MM.1S (cell line): ENCODE measurements at regions not wholly inside any gene's neighbourhood (a gene's known extent, or its start where the extent isn't known, plus 50 kb on each side); places are given as distances from the start of the nearest gene placed in this dataset.

Experiments
- EZH2phosphoT487 ChIP-seq: fragments of 300-600 bp; sonication (generic); IDR thresholded peaks from 2 replicates; pipeline ENCODE4 v1.6.1; 2018; ENCODE audit warnings: antibody characterized with exemption, low read length
- TF ChIP-seq, protein P1 (sequence below): fragments of 300-600 bp; sonication (generic); IDR thresholded peaks from 2 replicates; pipeline ENCODE4 v1.5.1; 2016; ENCODE audit warnings: antibody characterized with exemption, low read length, mixed read lengths

DNA sequence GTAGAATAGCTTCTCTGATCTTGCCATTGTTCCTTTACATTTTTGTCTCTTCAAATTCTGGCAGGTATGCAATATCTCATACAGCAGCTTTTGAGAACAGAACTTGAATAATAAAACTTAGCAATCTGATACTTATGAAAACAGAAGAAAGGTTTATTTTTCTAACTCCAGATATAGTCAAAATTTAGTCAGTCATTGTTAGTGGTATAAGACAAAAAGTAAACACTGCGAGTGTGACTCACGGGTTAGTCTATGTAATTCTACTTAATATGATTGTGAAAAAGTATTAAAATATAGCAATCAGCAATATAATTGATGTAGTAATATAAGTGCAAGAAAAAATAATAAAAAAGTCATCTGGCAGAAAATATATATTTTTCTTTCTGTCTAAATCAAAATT, 910.4 kb downstream of the DNAH5 start:
- TF ChIP-seq EZH2phosphoT487: no peak
- TF ChIP-seq, protein P1, sequence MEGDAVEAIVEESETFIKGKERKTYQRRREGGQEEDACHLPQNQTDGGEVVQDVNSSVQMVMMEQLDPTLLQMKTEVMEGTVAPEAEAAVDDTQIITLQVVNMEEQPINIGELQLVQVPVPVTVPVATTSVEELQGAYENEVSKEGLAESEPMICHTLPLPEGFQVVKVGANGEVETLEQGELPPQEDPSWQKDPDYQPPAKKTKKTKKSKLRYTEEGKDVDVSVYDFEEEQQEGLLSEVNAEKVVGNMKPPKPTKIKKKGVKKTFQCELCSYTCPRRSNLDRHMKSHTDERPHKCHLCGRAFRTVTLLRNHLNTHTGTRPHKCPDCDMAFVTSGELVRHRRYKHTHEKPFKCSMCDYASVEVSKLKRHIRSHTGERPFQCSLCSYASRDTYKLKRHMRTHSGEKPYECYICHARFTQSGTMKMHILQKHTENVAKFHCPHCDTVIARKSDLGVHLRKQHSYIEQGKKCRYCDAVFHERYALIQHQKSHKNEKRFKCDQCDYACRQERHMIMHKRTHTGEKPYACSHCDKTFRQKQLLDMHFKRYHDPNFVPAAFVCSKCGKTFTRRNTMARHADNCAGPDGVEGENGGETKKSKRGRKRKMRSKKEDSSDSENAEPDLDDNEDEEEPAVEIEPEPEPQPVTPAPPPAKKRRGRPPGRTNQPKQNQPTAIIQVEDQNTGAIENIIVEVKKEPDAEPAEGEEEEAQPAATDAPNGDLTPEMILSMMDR: no peak
